GM21367 (cell line): ENCODE measurements at regions not wholly inside any gene's neighbourhood (a gene's known extent, or its start where the extent isn't known, plus 50 kb on each side); places are given as distances from the start of the nearest gene placed in this dataset.
"Not testable (repeated sequence)": the region's sequence is repeated elsewhere in the genome, so short reads cannot be mapped to it uniquely, and the experiment has no call there.

Source experiments
- ATAC-seq: cut with Tn5 transposase; IDR thresholded peaks from one replicate; pipeline ENCODE4 v1.9.1; 2021; ENCODE audit not compliant: unreplicated experiment

- ATAC-seq: no peak
Observed at GRCh38 chr12:58616618-58617017, 303.7 kb downstream of the LRIG3 start.

- ATAC-seq: no peak
Observed at GRCh38 chr12:58621126-58621525, 299.2 kb downstream of the LRIG3 start.

GRCh38 chr12:58629376-58629775 lies 290.9 kb downstream of the LRIG3 start:
- no peak for ATAC-seq

GRCh38 chr12:58633479-58633878 lies 286.8 kb downstream of the LRIG3 start:
- ATAC-seq: no peak

GRCh38 chr12:58639318-58639934 lies 280.9 kb downstream of the LRIG3 start:
- ATAC-seq: no peak

GRCh38 chr12:58640314-58640713 lies 280.0 kb downstream of the LRIG3 start:
- no peak for ATAC-seq

GRCh38 chr12:58645946-58646345 lies 274.4 kb downstream of the LRIG3 start:
- ATAC-seq: no peak

GRCh38 chr12:58647495-58647894 lies 272.8 kb downstream of the LRIG3 start:
- no peak for ATAC-seq

GRCh38 chr12:58648176-58648575 lies 272.1 kb downstream of the LRIG3 start:
- ATAC-seq: no peak

- ATAC-seq: no peak
Observed at GRCh38 chr12:58651850-58652249, 268.5 kb downstream of the LRIG3 start.

- ATAC-seq: no peak
Observed at GRCh38 chr12:58654021-58654420, 266.3 kb downstream of the LRIG3 start.

GRCh38 chr12:58655375-58655774 lies 264.9 kb downstream of the LRIG3 start:
- no peak for ATAC-seq

GRCh38 chr12:58656254-58657009 lies 263.9 kb downstream of the LRIG3 start:
- no peak for ATAC-seq

GRCh38 chr12:58657190-58657589 lies 263.1 kb downstream of the LRIG3 start:
- ATAC-seq: no peak

- no peak for ATAC-seq
Observed at GRCh38 chr12:58665375-58665774, 254.9 kb downstream of the LRIG3 start.

- no peak for ATAC-seq
Observed at GRCh38 chr12:58668233-58668632, 252.1 kb downstream of the LRIG3 start.

GRCh38 chr12:58668871-58669270 lies 251.4 kb downstream of the LRIG3 start:
- ATAC-seq: no peak

- ATAC-seq: no peak
Observed at GRCh38 chr12:58670623-58671022, 249.7 kb downstream of the LRIG3 start.

GRCh38 chr12:58671196-58671595 lies 249.1 kb downstream of the LRIG3 start:
- ATAC-seq: no peak

- no peak for ATAC-seq
Observed at GRCh38 chr12:58673021-58673420, 247.3 kb downstream of the LRIG3 start.

GRCh38 chr12:58677833-58678232 lies 242.5 kb downstream of the LRIG3 start:
- ATAC-seq: not testable (repeated sequence)

- no peak for ATAC-seq
Observed at GRCh38 chr12:58678753-58679152, 241.6 kb downstream of the LRIG3 start.

- no peak for ATAC-seq
Observed at GRCh38 chr12:58681730-58682129, 238.6 kb downstream of the LRIG3 start.
